Kasumi-1 (cell line): ENCODE measurements at regions not wholly inside any gene's neighbourhood (a gene's known extent, or its start where the extent isn't known, plus 50 kb on each side); places are given as distances from the start of the nearest gene placed in this dataset.

Source experiments
- DNase-seq, 2 experiments: peaks; one replicate each; lab custom pipeline; 2025; lab: John Stamatoyannopoulos, UW

- no peak for DNase-seq
Observed at GRCh38 chr18:54532222-54532621, 58.8 kb upstream of the DYNAP start.

GRCh38 chr18:54532962-54533361, 58.1 kb upstream of the DYNAP start:
- no peak for DNase-seq
